GM12872 (cell line): ENCODE measurements at regions not wholly inside any gene's neighbourhood (a gene's known extent, or its start where the extent isn't known, plus 50 kb on each side); places are given as distances from the start of the nearest gene placed in this dataset.

Experiments used
- CTCF ChIP-seq: IDR thresholded peaks from 3 replicates; pipeline ENCODE4 v1.5.1; 2011; ENCODE audit warnings: low read depth, mild to moderate bottlenecking, low read length, moderate library complexity; ENCODE audit not compliant: insufficient read depth

GRCh38 chr4:178595500-178596138 is 1153.4 kb upstream of the AGA start:
- no peak for TF ChIP-seq CTCF

DNA sequence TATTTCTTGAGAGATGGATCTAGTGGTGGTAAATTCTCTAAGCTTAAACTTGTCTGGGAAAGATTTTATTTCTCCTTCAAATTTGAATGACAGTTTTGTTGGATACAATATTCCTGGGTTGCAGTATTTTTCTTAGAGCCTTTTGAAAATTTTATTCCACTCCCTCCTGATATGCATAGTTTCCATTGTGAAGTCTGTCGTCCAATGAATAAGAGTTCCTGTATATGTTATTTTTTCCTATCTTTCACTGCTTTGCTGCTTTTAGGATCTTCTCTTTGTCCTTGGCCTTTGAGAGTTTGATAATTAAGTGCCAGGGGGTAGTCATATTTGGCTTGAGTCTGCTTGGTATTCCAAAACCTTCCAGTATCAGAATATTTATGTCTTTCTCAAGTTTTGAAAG is 1156.4 kb upstream of the AGA start:
- TF ChIP-seq CTCF, result no peak

GRCh38 chr4:178599521-178599920 is 1157.3 kb upstream of the AGA start:
- TF ChIP-seq CTCF, result no peak

- TF ChIP-seq CTCF, result no peak
These were observed 1160.6 kb upstream of the AGA start for GRCh38 chr4:178602833-178603232.

- no peak for TF ChIP-seq CTCF
These were observed 1168.8 kb upstream of the AGA start for GRCh38 chr4:178611062-178611461.

DNA sequence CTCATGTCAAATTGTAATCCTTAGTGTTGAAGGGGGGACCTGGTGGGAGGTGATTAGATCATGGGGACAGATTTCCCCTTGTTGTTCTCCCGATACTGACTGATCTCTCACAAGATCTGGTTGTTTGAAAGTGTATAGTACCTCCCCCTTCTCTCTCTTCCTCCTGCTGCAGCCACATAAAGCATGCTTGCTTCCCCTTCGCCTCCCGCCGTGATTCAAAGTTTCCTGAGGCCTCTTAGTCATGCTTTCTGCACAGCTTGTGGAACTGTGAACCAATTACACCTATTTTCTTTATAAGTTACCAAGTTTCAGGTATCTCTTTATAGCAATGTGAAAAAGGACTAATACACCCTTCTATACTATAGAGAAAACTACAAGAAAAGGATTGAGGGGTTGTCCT is 1170.5 kb upstream of the AGA start:
- no peak for TF ChIP-seq CTCF

GRCh38 chr4:178632415-178632814 is 1190.2 kb upstream of the AGA start:
- no peak for TF ChIP-seq CTCF
